GM19463 (cell line): ENCODE measurements at regions not wholly inside any gene's neighbourhood (a gene's known extent, or its start where the extent isn't known, plus 50 kb on each side); places are given as distances from the start of the nearest gene placed in this dataset.

Source experiments
- ATAC-seq: cut with Tn5 transposase; IDR thresholded peaks from one replicate; pipeline ENCODE4 v1.9.1; 2021; ENCODE audit warnings: mild to moderate bottlenecking, moderate library complexity; ENCODE audit not compliant: unreplicated experiment

- no peak for ATAC-seq
Observed at GRCh38 chrX:96615448-96615847, 69.2 kb upstream of the DIAPH2 start.

DNA sequence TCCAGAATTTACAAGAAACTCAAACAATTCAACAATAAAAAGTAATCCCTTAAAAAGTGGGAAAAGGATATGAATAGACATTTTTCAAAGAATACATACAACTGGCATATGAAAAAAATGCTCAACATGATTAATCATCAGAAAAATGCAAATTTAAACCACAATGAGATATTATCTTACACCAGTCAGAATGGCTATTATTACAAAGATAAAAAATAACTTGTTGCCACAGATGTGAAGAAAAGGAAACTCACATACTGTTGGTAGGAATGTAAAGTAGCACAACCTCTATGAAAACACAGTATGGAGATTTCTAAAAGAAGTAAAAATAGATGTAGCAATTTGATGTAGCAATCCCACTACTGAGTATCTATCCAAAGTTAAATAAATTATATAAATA, 65.1 kb upstream of the DIAPH2 start:
- ATAC-seq = no peak

- no peak for ATAC-seq
Observed at GRCh38 chrX:96621811-96622210, 62.8 kb upstream of the DIAPH2 start.
